Stomach smooth muscle (tissue), 2 donors: ENCODE measurements at regions not wholly inside any gene's neighbourhood (a gene's known extent, or its start where the extent isn't known, plus 50 kb on each side); places are given as distances from the start of the nearest gene placed in this dataset.
"Not testable (repeated sequence)": the region's sequence is repeated elsewhere in the genome, so short reads cannot be mapped to it uniquely, and the experiment has no call there.

Experiments used
- H3K27ac ChIP-seq: one replicate; pipeline ENCODE4 v1.7.0; 2013; ENCODE audit warnings: mild to moderate bottlenecking, low read length, inconsistent platforms
- H3K27me3 ChIP-seq, 2 donors: one replicate each; pipeline ENCODE4 v1.7.0; 2013; ENCODE audit warnings: low read length in 2 of 2; ENCODE audit not compliant: insufficient read depth in 2 of 2, control insufficient read depth in 1 of 2
- H3K36me3 ChIP-seq, 2 donors: one replicate each; pipeline ENCODE4 v1.7.0; 2013; ENCODE audit warnings: low read length in 2 of 2; ENCODE audit not compliant: control insufficient read depth in 2 of 2, insufficient read depth in 2 of 2
- H3K4me1 ChIP-seq: one replicate; pipeline ENCODE4 v1.7.0; 2013; ENCODE audit warnings: low read length; ENCODE audit not compliant: control insufficient read depth, insufficient read depth
- H3K4me3 ChIP-seq, 2 donors: one replicate each; pipeline ENCODE4 v1.7.0; 2013; ENCODE audit warnings: low read length in 2 of 2
- H3K9ac ChIP-seq, 2 donors: one replicate each; pipeline ENCODE4 v1.7.0; 2013; ENCODE audit warnings: low read length in 2 of 2, mild to moderate bottlenecking in 1 of 2
- H3K9me3 ChIP-seq, 2 donors: one replicate each; pipeline ENCODE4 v1.7.0; 2013; ENCODE audit warnings: low read length in 2 of 2; ENCODE audit not compliant: control insufficient read depth in 2 of 2
- donor health status: healthy.
- donor health status: Pancreatic carcinoma.

- H3K4me3 ChIP-seq: no peak overlapping the region
- peaks cover 0 to 4% of the 10 kb centered on the region in 2 donors for H3K9me3 ChIP-seq
- H3K27ac ChIP-seq: no peak overlapping the region
- no peaks in the 10 kb centered on the region for H3K36me3 ChIP-seq
- H3K9ac ChIP-seq: no peak overlapping the region
- no peaks in the 10 kb centered on the region for H3K4me1 ChIP-seq
- no peaks in the 10 kb centered on the region for H3K27me3 ChIP-seq
Observed at GRCh38 chr13:80177327-80177726, 163.6 kb downstream of the SPRY2 start.

- Histone ChIP-seq H3K4me3 (no peak overlapping the region), H3K9me3 (peaks cover 0 to 4% of the 10 kb centered on the region in 2 donors), H3K27ac (no peak overlapping the region), H3K36me3 (no peaks in the 10 kb centered on the region), H3K9ac (no peak overlapping the region), H3K4me1 (no peaks in the 10 kb centered on the region), H3K27me3 (no peaks in the 10 kb centered on the region)
Observed at GRCh38 chr13:80173224-80173623, 167.7 kb downstream of the SPRY2 start.

- H3K4me3 ChIP-seq: no peak overlapping the region
- no peak overlapping the region for H3K27ac ChIP-seq
- no peak overlapping the region for H3K9ac ChIP-seq
- no peaks in the 10 kb centered on the region for H3K36me3 ChIP-seq
- no peaks in the 10 kb centered on the region for H3K27me3 ChIP-seq
- H3K4me1 ChIP-seq: no peaks in the 10 kb centered on the region
- H3K9me3 ChIP-seq: peaks cover 0 to 4% of the 10 kb centered on the region in 2 donors
Observed at GRCh38 chr13:80171096-80171495, 169.8 kb downstream of the SPRY2 start.

- Histone ChIP-seq H3K9ac (no peak overlapping the region), H3K4me1 (no peaks in the 10 kb centered on the region), H3K4me3 (no peak overlapping the region), H3K27me3 (no peaks in the 10 kb centered on the region), H3K27ac (no peak overlapping the region), H3K36me3 (no peaks in the 10 kb centered on the region), H3K9me3 (no peaks in the 10 kb centered on the region)
Observed at GRCh38 chr13:80168089-80168850, 172.7 kb downstream of the SPRY2 start.

GRCh38 chr13:80166352-80166751 is 174.6 kb downstream of the SPRY2 start:
- Histone ChIP-seq H3K4me3 (no peak overlapping the region), H3K36me3 (no peaks in the 10 kb centered on the region), H3K9ac (no peak overlapping the region), H3K27ac (no peak overlapping the region), H3K27me3 (no peaks in the 10 kb centered on the region), H3K9me3 (no peaks in the 10 kb centered on the region), H3K4me1 (no peaks in the 10 kb centered on the region)

GRCh38 chr13:80164462-80164861 is 176.5 kb downstream of the SPRY2 start:
- H3K36me3 ChIP-seq: no peaks in the 10 kb centered on the region
- no peak overlapping the region for H3K9ac ChIP-seq
- H3K4me3 ChIP-seq: no peak overlapping the region
- H3K9me3 ChIP-seq: no peaks in the 10 kb centered on the region
- H3K27me3 ChIP-seq: no peaks in the 10 kb centered on the region
- no peak overlapping the region for H3K27ac ChIP-seq
- no peaks in the 10 kb centered on the region for H3K4me1 ChIP-seq

- Histone ChIP-seq H3K4me3 (no peak overlapping the region), H3K36me3 (no peaks in the 10 kb centered on the region), H3K9me3 (no peaks in the 10 kb centered on the region), H3K4me1 (no peaks in the 10 kb centered on the region), H3K9ac (no peak overlapping the region), H3K27ac (no peak overlapping the region), H3K27me3 (no peaks in the 10 kb centered on the region)
Observed at GRCh38 chr13:80161896-80162295, 179.0 kb downstream of the SPRY2 start.

GRCh38 chr13:80161219-80161618 is 179.7 kb downstream of the SPRY2 start:
- no peaks in the 10 kb centered on the region for H3K9me3 ChIP-seq
- no peak overlapping the region for H3K27ac ChIP-seq
- no peak overlapping the region for H3K9ac ChIP-seq
- H3K36me3 ChIP-seq: no peaks in the 10 kb centered on the region
- no peak overlapping the region for H3K4me3 ChIP-seq
- no peaks in the 10 kb centered on the region for H3K27me3 ChIP-seq
- H3K4me1 ChIP-seq: no peaks in the 10 kb centered on the region

- Histone ChIP-seq H3K27me3 (no peaks in the 10 kb centered on the region), H3K4me3 (no peak overlapping the region), H3K27ac (no peak overlapping the region), H3K9ac (no peak overlapping the region), H3K36me3 (no peaks in the 10 kb centered on the region), H3K4me1 (no peaks in the 10 kb centered on the region), H3K9me3 (no peaks in the 10 kb centered on the region)
Observed at GRCh38 chr13:80160110-80160509, 180.8 kb downstream of the SPRY2 start.

GRCh38 chr13:80157261-80157932 is 183.5 kb downstream of the SPRY2 start:
- Histone ChIP-seq H3K9ac (no peak overlapping the region), H3K36me3 (no peaks in the 10 kb centered on the region), H3K4me1 (no peaks in the 10 kb centered on the region), H3K4me3 (no peak overlapping the region), H3K27ac (no peak overlapping the region), H3K9me3 (no peaks in the 10 kb centered on the region), H3K27me3 (no peaks in the 10 kb centered on the region)

- H3K9ac ChIP-seq: not testable (repeated sequence)
Observed at GRCh38 chr13:80152142-80152541, 188.8 kb downstream of the SPRY2 start.

More at GRCh38 chr13:80152142-80152541, 188.8 kb downstream of the SPRY2 start:
- H3K9me3 ChIP-seq, H3K27me3 ChIP-seq, H3K27ac ChIP-seq, H3K4me1 ChIP-seq, H3K36me3 ChIP-seq, H3K4me3 ChIP-seq: not testable (repeated sequence)
